Prostate gland (tissue), 2 donors: ENCODE measurements at regions not wholly inside any gene's neighbourhood (a gene's known extent, or its start where the extent isn't known, plus 50 kb on each side); places are given as distances from the start of the nearest gene placed in this dataset.

Experiments
- POLR2A ChIP-seq: fragments of 450-650 bp; IDR thresholded peaks from one replicate; pipeline ENCODE4 v1.6.1; 2016; ENCODE audit warnings: antibody characterized with exemption, mild to moderate bottlenecking
- POLR2AphosphoS5 ChIP-seq: sonication (generic); formaldehyde crosslinking; IDR thresholded peaks from one replicate; pipeline ENCODE4 v1.6.1; 2017; ENCODE audit warnings: antibody characterized with exemption
- TF ChIP-seq, protein P1 (sequence below), 4 experiments: fragments of 200-600 bp in 2 of 4; fragments of 450-650 bp in 2 of 4; sonication (generic) in 2 of 4; IDR thresholded peaks; 1 replicate in 3 of 4; 2 replicates in 1 of 4; pipeline ENCODE4 v1.5.1; 2016 to 2019; ENCODE audit warnings: antibody characterized with exemption in 4 of 4, mild to moderate bottlenecking in 2 of 4, moderate library complexity in 2 of 4

DNA sequence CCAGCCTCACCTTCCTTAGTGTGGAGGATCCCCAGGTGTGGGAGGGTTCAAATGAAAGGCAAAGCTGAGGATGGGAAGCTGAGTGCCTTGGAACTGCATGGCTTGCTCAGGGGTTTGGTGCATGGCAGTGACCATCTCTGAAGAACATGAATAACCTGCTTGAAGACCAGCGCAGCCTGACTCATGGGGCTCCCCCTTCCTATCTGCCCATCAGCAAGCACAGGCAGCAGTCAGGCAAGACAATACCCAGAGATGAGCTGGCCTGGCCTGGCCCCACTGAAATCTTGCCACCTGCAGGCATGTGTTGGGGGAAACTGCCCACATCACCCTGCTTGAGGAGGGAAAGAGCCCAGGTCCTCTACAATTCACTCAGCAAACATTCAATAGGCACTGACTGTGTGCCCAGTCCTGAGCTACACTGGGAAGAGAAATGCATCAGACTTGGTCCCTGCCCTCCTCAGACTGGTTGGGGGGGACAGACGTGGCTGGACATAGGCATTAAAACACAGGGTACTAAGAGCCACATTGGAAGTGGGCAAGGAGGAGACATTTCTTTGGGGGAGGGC is 105.0 kb upstream of the ALDH1B1 start:
- TF ChIP-seq POLR2A = no peak
- TF ChIP-seq, protein P1, sequence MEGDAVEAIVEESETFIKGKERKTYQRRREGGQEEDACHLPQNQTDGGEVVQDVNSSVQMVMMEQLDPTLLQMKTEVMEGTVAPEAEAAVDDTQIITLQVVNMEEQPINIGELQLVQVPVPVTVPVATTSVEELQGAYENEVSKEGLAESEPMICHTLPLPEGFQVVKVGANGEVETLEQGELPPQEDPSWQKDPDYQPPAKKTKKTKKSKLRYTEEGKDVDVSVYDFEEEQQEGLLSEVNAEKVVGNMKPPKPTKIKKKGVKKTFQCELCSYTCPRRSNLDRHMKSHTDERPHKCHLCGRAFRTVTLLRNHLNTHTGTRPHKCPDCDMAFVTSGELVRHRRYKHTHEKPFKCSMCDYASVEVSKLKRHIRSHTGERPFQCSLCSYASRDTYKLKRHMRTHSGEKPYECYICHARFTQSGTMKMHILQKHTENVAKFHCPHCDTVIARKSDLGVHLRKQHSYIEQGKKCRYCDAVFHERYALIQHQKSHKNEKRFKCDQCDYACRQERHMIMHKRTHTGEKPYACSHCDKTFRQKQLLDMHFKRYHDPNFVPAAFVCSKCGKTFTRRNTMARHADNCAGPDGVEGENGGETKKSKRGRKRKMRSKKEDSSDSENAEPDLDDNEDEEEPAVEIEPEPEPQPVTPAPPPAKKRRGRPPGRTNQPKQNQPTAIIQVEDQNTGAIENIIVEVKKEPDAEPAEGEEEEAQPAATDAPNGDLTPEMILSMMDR (IDR thresholded peaks at IDR 0.05) = no peak
- TF ChIP-seq POLR2AphosphoS5 = no peak
